GM23338 (cell line): ENCODE measurements at regions not wholly inside any gene's neighbourhood (a gene's known extent, or its start where the extent isn't known, plus 50 kb on each side); places are given as distances from the start of the nearest gene placed in this dataset.

Experiments
- ATAC-seq: fragments of 200-7000 bp; cut with Tn5 transposase; 3 replicates; pipeline ENCODE4 v1.9.1; 2020
- DNase-seq: peaks from one replicate; pipeline ENCODE4 v3.0.0-alpha.2; 2015; ENCODE audit warnings: low spot score
- H2AFZ ChIP-seq: fragments of 200-600 bp; sonication (generic); 2 replicates; pipeline ENCODE4 v1.8.0; 2016; ENCODE audit warnings: antibody characterized with exemption, mild to moderate bottlenecking, moderate library complexity
- H3F3A ChIP-seq: fragments of 200-600 bp; sonication (generic); replicated peaks from 2 replicates; pipeline ENCODE4 v1.8.0; 2017; ENCODE audit warnings: antibody characterized with exemption, mixed run types, low read depth
- H3K27ac ChIP-seq: fragments of 200-600 bp; sonication (generic); 2 replicates; pipeline ENCODE4 v1.6.1; 2016; ENCODE audit warnings: low read depth
- H3K27me3 ChIP-seq: fragments of 200-600 bp; sonication (generic); 2 replicates; pipeline ENCODE4 v1.8.0; 2016; ENCODE audit warnings: mild to moderate bottlenecking, mixed run types, moderate library complexity; ENCODE audit not compliant: insufficient read depth
- H3K36me3 ChIP-seq: fragments of 200-600 bp; sonication (generic); 2 replicates; pipeline ENCODE4 v1.8.0; 2016; ENCODE audit warnings: mild to moderate bottlenecking; ENCODE audit not compliant: insufficient read depth
- H3K4me1 ChIP-seq: fragments of 200-600 bp; sonication (generic); 2 replicates; pipeline ENCODE4 v1.8.0; 2016; ENCODE audit warnings: mild to moderate bottlenecking, moderate library complexity; ENCODE audit not compliant: insufficient read depth
- H3K4me2 ChIP-seq: fragments of 200-600 bp; sonication (generic); 2 replicates; pipeline ENCODE4 v1.7.1; 2017; ENCODE audit warnings: mixed run types
- H3K4me3 ChIP-seq: fragments of 200-600 bp; sonication (generic); 2 replicates; pipeline ENCODE4 v1.6.1; 2016; ENCODE audit warnings: mixed run types
- H3K79me2 ChIP-seq: fragments of 200-600 bp; sonication (generic); replicated peaks from 2 replicates; pipeline ENCODE4 v1.8.0; 2017; ENCODE audit warnings: mild to moderate bottlenecking; ENCODE audit not compliant: insufficient read depth
- H3K9me2 ChIP-seq: fragments of 200-600 bp; sonication (generic); 2 replicates; pipeline ENCODE4 v1.8.0; 2017; ENCODE audit not compliant: insufficient read depth
- H4K20me1 ChIP-seq: fragments of 200-600 bp; sonication (generic); replicated peaks from 2 replicates; pipeline ENCODE4 v1.8.0; 2017; ENCODE audit warnings: mild to moderate bottlenecking; ENCODE audit not compliant: insufficient read depth
- H3K27ac Mint-ChIP-seq: 2 replicates; pipeline ENCODE4 v1.8.0; 2020; ENCODE audit warnings: inconsistent platforms, mild to moderate bottlenecking, moderate library complexity, mixed read lengths
- H3K27me3 Mint-ChIP-seq: 3 replicates; pipeline ENCODE4 v1.8.0; 2022; ENCODE audit warnings: low read depth, mild to moderate bottlenecking, moderate library complexity, mixed read lengths, inconsistent platforms; ENCODE audit not compliant: insufficient read depth, poor library complexity
- H3K36me3 Mint-ChIP-seq: 3 replicates; pipeline ENCODE4 v1.8.0; 2021; ENCODE audit warnings: low read depth, mild to moderate bottlenecking, inconsistent platforms, moderate library complexity, mixed read lengths
- H3K4me1 Mint-ChIP-seq: 3 replicates; pipeline ENCODE4 v1.8.0; 2020; ENCODE audit warnings: mild to moderate bottlenecking, inconsistent platforms, mixed read lengths
- H3K4me3 Mint-ChIP-seq: 3 replicates; pipeline ENCODE4 v1.8.0; 2021; ENCODE audit warnings: moderate library complexity, mild to moderate bottlenecking, inconsistent platforms, mixed read lengths
- H3K9me3 Mint-ChIP-seq: 3 replicates; pipeline ENCODE4 v1.8.0; 2020; ENCODE audit warnings: moderate library complexity, mild to moderate bottlenecking, inconsistent platforms, mixed read lengths
- CREB1 ChIP-seq: fragments of 250-450 bp; sonication (Bioruptor Pico); IDR thresholded peaks from 2 replicates; pipeline ENCODE4 v1.5.0; 2020; ENCODE audit warnings: low read depth, mild to moderate bottlenecking, moderate library complexity
- CTCF ChIP-seq, 2 experiments: fragments of 200-600 bp in 1 of 2; sonication (generic) in 1 of 2; conservative IDR thresholded peaks; 2 replicates each; pipeline versions ENCODE4 v1.5.1 to v1.6.1; 2016 to 2017; ENCODE audit warnings: antibody characterized with exemption in 2 of 2, low read depth in 2 of 2, mild to moderate bottlenecking in 2 of 2, moderate library complexity in 1 of 2
- ETS1 ChIP-seq: IDR thresholded peaks from 2 replicates; pipeline ENCODE4 v1.6.1; 2016; ENCODE audit warnings: antibody characterized with exemption
- EZH2 ChIP-seq: fragments of 200-600 bp; sonication (generic); IDR thresholded peaks from one replicate; pipeline ENCODE4 v1.8.0; 2017; ENCODE audit warnings: antibody characterized with exemption, mild to moderate bottlenecking, low read depth; ENCODE audit not compliant: unreplicated experiment
- EZH2phosphoT487 ChIP-seq: fragments of 200-600 bp; sonication (generic); IDR thresholded peaks from one replicate; pipeline ENCODE4 v1.8.1; 2018; ENCODE audit warnings: antibody characterized with exemption; ENCODE audit not compliant: unreplicated experiment
- JUNB ChIP-seq: IDR thresholded peaks from one replicate; pipeline ENCODE4 v1.6.1; 2016; ENCODE audit warnings: antibody characterized with exemption; ENCODE audit not compliant: unreplicated experiment
- NANOG ChIP-seq: IDR thresholded peaks from 2 replicates; pipeline ENCODE4 v1.6.1; 2016; ENCODE audit warnings: antibody characterized with exemption, borderline replicate concordance
- POLR2AphosphoS5 ChIP-seq: IDR thresholded peaks from 2 replicates; pipeline ENCODE4 v1.6.1; 2016; ENCODE audit warnings: antibody characterized with exemption, low read depth
- REST ChIP-seq: IDR thresholded peaks from one replicate; pipeline ENCODE4 v1.6.1; 2018; ENCODE audit warnings: antibody characterized with exemption; ENCODE audit not compliant: unreplicated experiment
- STAT1 ChIP-seq: IDR thresholded peaks from one replicate; pipeline ENCODE4 v1.6.1; 2016; ENCODE audit warnings: antibody characterized with exemption; ENCODE audit not compliant: unreplicated experiment
- ZNF114 ChIP-seq: fragments of 250-450 bp; sonication (Bioruptor Pico); IDR thresholded peaks from 2 replicates; pipeline ENCODE4 v1.5.0; 2020; ENCODE audit warnings: mild to moderate bottlenecking, moderate library complexity
- ZNF331 ChIP-seq: fragments of 250-450 bp; sonication (Bioruptor Pico); IDR thresholded peaks from 2 replicates; pipeline ENCODE4 v1.5.0; 2020; ENCODE audit warnings: low read depth, mild to moderate bottlenecking, moderate library complexity
- ZNF462 ChIP-seq: fragments of 250-450 bp; sonication (Bioruptor Pico); IDR thresholded peaks from 2 replicates; pipeline ENCODE4 v1.5.0; 2020; ENCODE audit warnings: mild to moderate bottlenecking, moderate library complexity

GRCh38 chr1:219538886-219539285 is 74.0 kb downstream of the ZC3H11B start:
- peaks cover 13% of the 10 kb centered on the region; the same call in 1 of the 2 replicates for H3K9me2 ChIP-seq
- no peaks in the 10 kb centered on the region for H3K79me2 ChIP-seq
- no peak overlapping the region for H3K4me2 ChIP-seq
- no peaks in the 10 kb centered on the region for H3K36me3 ChIP-seq
- no peak overlapping the region for H2AFZ ChIP-seq
- no peaks in the 10 kb centered on the region for H3K9me3 Mint-ChIP-seq
- no peaks in the 10 kb centered on the region for H3K36me3 Mint-ChIP-seq
- TF ChIP-seq STAT1 (no peak), EZH2 (no peak), ZNF462 (CRISPR knock-in tag) (no peak), CTCF (conservative IDR thresholded peaks at IDR 0.05; ENCODE audit: low read depth in 2 of 2) (no peak), POLR2AphosphoS5 (no peak), REST (no peak), ETS1 (no peak), ZNF114 (CRISPR knock-in tag) (no peak), JUNB (no peak), NANOG (no peak), CREB1 (CRISPR knock-in tag) (no peak), EZH2phosphoT487 (no peak), ZNF331 (CRISPR knock-in tag) (no peak)
- H3K27me3 Mint-ChIP-seq = no peaks in the 10 kb centered on the region
- H3K27me3 ChIP-seq = no peaks in the 10 kb centered on the region
- H3K27ac Mint-ChIP-seq = no peak overlapping the region
- H4K20me1 ChIP-seq = no peaks in the 10 kb centered on the region
- no peak overlapping the region for H3K4me3 ChIP-seq
- H3K4me3 Mint-ChIP-seq = no peak overlapping the region
- H3K4me1 Mint-ChIP-seq = peaks cover 10% of the 10 kb centered on the region; the same call in 2 of the 3 replicates
- no peaks in the 10 kb centered on the region for H3F3A ChIP-seq
- no peak for ATAC-seq
- H3K4me1 ChIP-seq = peaks cover 19% of the 10 kb centered on the region
- H3K27ac ChIP-seq = no peak overlapping the region
- DNase-seq = no peak
